GM12873 (cell line): ENCODE measurements at regions not wholly inside any gene's neighbourhood (a gene's known extent, or its start where the extent isn't known, plus 50 kb on each side); places are given as distances from the start of the nearest gene placed in this dataset.

ENCODE experiments used
- CTCF ChIP-seq: IDR thresholded peaks from 2 replicates; pipeline ENCODE4 v1.5.1; 2012; ENCODE audit warnings: low read depth, mild to moderate bottlenecking, moderate library complexity, low read length, control low read depth; ENCODE audit not compliant: insufficient read depth; ENCODE audit errors: missing control alignments

- TF ChIP-seq CTCF = no peak
Measured at GRCh38 chr9:28407351-28407750, 834.1 kb upstream of the C9orf72 start.

GRCh38 chr9:28409919-28410318 is 836.6 kb upstream of the C9orf72 start:
- no peak for TF ChIP-seq CTCF

GRCh38 chr9:28410411-28410810 is 837.1 kb upstream of the C9orf72 start:
- TF ChIP-seq CTCF = no peak

- TF ChIP-seq CTCF = no peak
Measured at GRCh38 chr9:28413471-28413870, 840.2 kb upstream of the C9orf72 start.

GRCh38 chr9:28423255-28423654 is 850.0 kb upstream of the C9orf72 start:
- TF ChIP-seq CTCF = no peak

- TF ChIP-seq CTCF = no peak
Measured at GRCh38 chr9:28435456-28435855, 862.2 kb upstream of the C9orf72 start.

GRCh38 chr9:28439688-28440087 is 866.4 kb upstream of the C9orf72 start:
- TF ChIP-seq CTCF = no peak
